ENCODE measurements at regions not wholly inside any gene's neighbourhood (a gene's known extent, or its start where the extent isn't known, plus 50 kb on each side); places are given as distances from the start of the nearest gene placed in this dataset.

DNA sequence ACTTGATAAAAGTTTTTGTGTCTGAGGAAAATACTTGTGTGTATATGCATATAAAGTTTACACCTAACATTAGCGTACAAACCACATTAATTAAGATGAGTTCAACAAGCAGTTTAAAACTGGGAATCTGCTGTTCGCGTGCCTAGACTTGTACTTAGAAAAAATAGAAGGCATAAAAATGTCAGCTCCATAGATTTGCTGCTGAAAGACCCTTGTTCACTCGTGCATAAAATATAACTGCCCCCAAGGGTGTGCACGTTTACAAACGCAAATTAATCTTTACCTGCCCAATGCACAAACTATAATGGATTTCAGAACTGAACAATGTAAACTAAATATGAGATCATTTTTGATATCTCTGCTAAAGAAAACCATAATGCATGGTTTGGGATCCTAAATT lies 392.3 kb upstream of the ADGRL2 start:
- Histone ChIP-seq H3K27me3 (replicated peaks; ENCODE audit: control insufficient read depth, insufficient read depth, low read length) (no peaks in the 10 kb centered on the region), H3K4me3 (replicated peaks; ENCODE audit: low read depth, low read length) (no peak overlapping the region), H3K36me3 (ENCODE audit: control insufficient read depth, insufficient read depth, low read length) (no peaks in the 10 kb centered on the region)
- DNase-seq (ENCODE audit: extremely low read depth, insufficient read length): no peak
- TF ChIP-seq, protein P1, sequence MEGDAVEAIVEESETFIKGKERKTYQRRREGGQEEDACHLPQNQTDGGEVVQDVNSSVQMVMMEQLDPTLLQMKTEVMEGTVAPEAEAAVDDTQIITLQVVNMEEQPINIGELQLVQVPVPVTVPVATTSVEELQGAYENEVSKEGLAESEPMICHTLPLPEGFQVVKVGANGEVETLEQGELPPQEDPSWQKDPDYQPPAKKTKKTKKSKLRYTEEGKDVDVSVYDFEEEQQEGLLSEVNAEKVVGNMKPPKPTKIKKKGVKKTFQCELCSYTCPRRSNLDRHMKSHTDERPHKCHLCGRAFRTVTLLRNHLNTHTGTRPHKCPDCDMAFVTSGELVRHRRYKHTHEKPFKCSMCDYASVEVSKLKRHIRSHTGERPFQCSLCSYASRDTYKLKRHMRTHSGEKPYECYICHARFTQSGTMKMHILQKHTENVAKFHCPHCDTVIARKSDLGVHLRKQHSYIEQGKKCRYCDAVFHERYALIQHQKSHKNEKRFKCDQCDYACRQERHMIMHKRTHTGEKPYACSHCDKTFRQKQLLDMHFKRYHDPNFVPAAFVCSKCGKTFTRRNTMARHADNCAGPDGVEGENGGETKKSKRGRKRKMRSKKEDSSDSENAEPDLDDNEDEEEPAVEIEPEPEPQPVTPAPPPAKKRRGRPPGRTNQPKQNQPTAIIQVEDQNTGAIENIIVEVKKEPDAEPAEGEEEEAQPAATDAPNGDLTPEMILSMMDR (IDR thresholded peaks at IDR 0.05; ENCODE audit: insufficient read depth, low read length, poor library complexity, severe bottlenecking): no peak

DNA sequence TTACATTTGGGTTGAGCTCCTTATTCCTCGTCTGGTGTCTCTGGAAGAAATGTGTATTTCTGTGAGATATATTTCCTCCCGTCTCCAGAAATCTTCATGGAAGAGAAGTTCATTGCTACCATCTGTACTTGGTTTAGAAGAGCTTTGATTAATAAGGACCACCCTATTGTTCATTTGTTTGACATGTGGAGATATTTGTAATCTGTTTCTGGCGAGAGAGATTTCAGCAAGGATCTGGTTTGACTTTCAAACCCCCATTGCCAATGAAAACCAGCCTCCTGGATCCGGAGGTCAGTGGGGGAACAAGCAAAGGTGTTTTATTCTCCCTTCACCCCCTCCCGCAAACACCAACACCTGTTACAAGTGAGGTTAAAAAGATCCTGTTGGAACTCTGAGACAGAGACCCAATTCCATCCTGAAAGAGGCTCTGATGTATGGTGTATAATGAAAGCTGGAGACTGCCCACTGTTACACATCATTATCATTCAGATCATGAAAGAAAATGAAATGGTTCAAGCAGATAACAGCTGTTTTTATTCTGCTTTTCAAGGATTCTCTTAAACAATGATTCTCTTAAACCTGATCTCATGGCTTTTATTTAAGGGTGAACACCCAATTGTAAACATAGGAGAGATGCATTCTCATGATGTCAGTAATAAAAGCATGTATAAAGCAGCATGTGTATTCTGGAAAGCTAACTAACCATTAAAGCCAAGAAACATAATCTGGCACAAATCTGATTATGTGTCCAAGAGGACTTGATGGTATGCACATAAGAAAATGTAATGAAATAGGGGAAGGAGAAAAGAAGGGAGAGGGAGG lies 393.5 kb upstream of the ADGRL2 start:
- no peaks in the 10 kb centered on the region for H3K36me3 ChIP-seq (ENCODE audit: control insufficient read depth, insufficient read depth, low read length)
- DNase-seq (ENCODE audit: extremely low read depth, insufficient read length): no peak
- H3K27me3 ChIP-seq (replicated peaks; ENCODE audit: control insufficient read depth, insufficient read depth, low read length): no peaks in the 10 kb centered on the region
- TF ChIP-seq, protein P1 (IDR thresholded peaks at IDR 0.05; ENCODE audit: insufficient read depth, low read length, poor library complexity, severe bottlenecking): no peak
- H3K4me3 ChIP-seq (replicated peaks; ENCODE audit: low read depth, low read length): no peak overlapping the region

DNA sequence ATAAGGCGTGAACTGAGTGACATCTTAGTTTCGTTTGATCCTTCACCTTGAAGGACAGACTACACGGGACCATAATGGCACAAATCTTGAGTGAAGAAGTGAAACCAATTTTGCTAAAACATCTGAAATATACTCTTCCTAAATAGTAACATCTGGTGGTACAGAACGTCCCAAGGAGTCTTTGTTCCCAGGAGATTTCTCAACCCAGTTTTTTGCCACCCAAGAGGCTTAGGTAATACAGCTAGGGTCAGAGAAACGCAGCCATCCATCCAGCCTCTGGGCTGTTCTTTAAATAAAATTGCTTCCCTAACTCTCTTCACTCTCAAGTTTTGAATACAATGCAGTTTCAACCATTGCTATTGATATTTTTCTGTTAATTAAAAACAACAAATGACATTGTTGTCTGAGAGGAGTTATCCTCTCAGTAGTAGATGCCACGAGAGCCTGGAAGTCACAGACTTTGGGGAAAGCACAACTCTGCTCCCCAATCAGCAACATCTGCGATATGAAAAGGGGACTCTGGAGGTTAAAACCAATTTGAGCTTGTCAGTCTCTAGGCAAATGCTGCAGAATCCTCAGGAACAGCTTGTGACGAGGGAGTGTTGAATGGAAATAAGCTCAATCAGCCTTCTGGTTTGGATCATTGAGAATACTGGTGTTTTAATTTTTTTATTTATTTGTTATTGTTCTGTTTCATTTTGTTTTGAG lies 394.3 kb upstream of the ADGRL2 start:
- TF ChIP-seq, protein P1 (IDR thresholded peaks at IDR 0.05; ENCODE audit: insufficient read depth, low read length, poor library complexity, severe bottlenecking): no peak
- Histone ChIP-seq H3K27me3 (replicated peaks; ENCODE audit: control insufficient read depth, insufficient read depth, low read length) (no peaks in the 10 kb centered on the region), H3K4me3 (replicated peaks; ENCODE audit: low read depth, low read length) (no peak overlapping the region), H3K36me3 (ENCODE audit: control insufficient read depth, insufficient read depth, low read length) (no peaks in the 10 kb centered on the region)
- no peak for DNase-seq (ENCODE audit: extremely low read depth, insufficient read length)

DNA sequence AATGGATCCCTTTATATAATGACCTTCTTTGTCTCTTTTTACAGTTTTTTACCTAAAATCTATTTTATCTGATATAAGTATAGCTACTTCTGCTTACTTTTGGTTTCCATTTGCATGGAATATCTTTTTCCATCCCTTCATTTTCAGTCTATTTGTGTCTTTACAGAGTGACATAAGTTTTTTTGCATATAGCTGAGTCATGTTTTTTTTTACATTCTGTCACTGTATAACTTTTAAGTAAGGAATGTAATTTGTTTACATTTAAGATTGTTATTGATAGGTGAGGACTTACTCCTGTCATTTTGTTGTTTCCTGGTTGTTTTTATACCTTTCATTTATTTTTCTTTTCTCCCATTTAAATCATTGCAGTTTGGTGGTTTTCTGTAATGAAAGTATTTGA lies 402.7 kb upstream of the ADGRL2 start:
- no peak for DNase-seq (ENCODE audit: extremely low read depth, insufficient read length)
- H3K4me3 ChIP-seq (replicated peaks; ENCODE audit: low read depth, low read length): no peak overlapping the region
- H3K36me3 ChIP-seq (ENCODE audit: control insufficient read depth, insufficient read depth, low read length): no peaks in the 10 kb centered on the region
- TF ChIP-seq, protein P1 (IDR thresholded peaks at IDR 0.05; ENCODE audit: insufficient read depth, low read length, poor library complexity, severe bottlenecking): no peak
- H3K27me3 ChIP-seq (replicated peaks; ENCODE audit: control insufficient read depth, insufficient read depth, low read length): no peaks in the 10 kb centered on the region

DNA sequence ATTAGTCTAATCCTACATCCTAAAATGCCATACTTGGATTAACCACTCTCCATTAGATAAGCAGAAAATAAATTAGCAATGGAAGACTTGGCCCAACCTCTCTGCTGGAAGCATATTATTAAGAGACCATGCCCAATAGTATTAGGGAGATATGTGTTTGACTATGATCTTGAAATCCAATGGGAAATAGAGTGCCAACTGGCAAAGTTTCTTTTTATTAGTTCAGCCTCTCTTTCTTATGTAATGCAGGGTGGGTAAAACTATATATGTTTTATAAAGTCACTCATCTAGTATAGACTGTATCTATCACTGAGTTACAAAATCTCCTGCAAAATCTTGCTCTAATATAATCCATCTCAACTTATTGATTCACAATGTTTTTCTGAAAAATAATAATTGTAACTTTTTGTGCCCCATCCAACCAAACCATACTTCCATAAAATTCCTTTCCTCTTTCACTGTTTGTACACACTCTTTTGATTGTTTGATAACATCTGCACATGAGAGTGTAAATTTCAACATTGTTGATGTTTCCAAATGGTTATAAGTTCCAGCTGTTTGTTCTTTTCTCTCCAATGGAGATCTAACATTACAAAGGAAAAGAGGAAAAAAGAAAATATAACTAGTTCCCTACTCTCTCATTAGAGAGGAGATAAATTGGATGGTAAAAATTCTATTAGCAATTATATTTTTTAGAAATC lies 408.1 kb upstream of the ADGRL2 start:
- TF ChIP-seq, protein P1 (IDR thresholded peaks at IDR 0.05; ENCODE audit: insufficient read depth, low read length, poor library complexity, severe bottlenecking): no peak
- Histone ChIP-seq H3K4me3 (replicated peaks; ENCODE audit: low read depth, low read length) (no peak overlapping the region), H3K36me3 (ENCODE audit: control insufficient read depth, insufficient read depth, low read length) (no peaks in the 10 kb centered on the region), H3K27me3 (replicated peaks; ENCODE audit: control insufficient read depth, insufficient read depth, low read length) (no peaks in the 10 kb centered on the region)
- no peak for DNase-seq (ENCODE audit: extremely low read depth, insufficient read length)

Data from GM06990 (cell line).